ENCODE measurements at regions not wholly inside any gene's neighbourhood (a gene's known extent, or its start where the extent isn't known, plus 50 kb on each side); places are given as distances from the start of the nearest gene placed in this dataset.
A peak's percentile ranks its signal among the peaks of the same experiment; 100 is the strongest.

GRCh38 chr12:9372202-9372601, 164.0 kb upstream of the PZP start:
- TF ChIP-seq CTCF (conservative IDR thresholded peaks at IDR 0.05; ENCODE audit: low read length) (peak; percentile 38), EZH2phosphoT487 (IDR thresholded peaks at IDR 0.05; ENCODE audit: borderline replicate concordance) (no peak)

Data from Loucy (cell line).